ENCODE measurements at regions not wholly inside any gene's neighbourhood (a gene's known extent, or its start where the extent isn't known, plus 50 kb on each side); places are given as distances from the start of the nearest gene placed in this dataset.

DNA sequence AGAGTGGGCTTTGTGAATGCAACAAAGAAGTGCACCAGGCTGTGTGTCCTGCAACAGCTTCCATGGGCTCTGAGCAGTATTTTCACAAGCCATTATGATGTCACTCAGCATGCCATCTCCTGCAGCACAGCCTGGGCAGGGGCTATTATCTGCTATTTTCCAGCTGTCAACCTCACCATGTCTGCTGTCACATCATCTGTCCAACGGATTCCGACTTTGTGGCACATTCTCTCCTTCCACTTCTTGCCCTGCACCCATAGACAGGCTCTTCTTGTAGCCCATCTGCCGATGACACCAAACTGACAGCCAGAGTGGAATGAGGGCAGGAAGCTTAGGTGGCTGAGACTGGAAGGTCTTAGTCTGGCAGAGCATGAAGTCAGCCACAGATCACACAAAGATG lies 691.9 kb downstream of the NTRK3 start:
- TF ChIP-seq POLR2AphosphoS5 (IDR thresholded peaks at IDR 0.05): no peak
- no peak for TF ChIP-seq POLR2A (IDR thresholded peaks at IDR 0.05)
- TF ChIP-seq, protein P1, sequence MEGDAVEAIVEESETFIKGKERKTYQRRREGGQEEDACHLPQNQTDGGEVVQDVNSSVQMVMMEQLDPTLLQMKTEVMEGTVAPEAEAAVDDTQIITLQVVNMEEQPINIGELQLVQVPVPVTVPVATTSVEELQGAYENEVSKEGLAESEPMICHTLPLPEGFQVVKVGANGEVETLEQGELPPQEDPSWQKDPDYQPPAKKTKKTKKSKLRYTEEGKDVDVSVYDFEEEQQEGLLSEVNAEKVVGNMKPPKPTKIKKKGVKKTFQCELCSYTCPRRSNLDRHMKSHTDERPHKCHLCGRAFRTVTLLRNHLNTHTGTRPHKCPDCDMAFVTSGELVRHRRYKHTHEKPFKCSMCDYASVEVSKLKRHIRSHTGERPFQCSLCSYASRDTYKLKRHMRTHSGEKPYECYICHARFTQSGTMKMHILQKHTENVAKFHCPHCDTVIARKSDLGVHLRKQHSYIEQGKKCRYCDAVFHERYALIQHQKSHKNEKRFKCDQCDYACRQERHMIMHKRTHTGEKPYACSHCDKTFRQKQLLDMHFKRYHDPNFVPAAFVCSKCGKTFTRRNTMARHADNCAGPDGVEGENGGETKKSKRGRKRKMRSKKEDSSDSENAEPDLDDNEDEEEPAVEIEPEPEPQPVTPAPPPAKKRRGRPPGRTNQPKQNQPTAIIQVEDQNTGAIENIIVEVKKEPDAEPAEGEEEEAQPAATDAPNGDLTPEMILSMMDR (IDR thresholded peaks at IDR 0.05): no peak

All from suprapubic skin (tissue), 4 donors.